ENCODE measurements at regions not wholly inside any gene's neighbourhood (a gene's known extent, or its start where the extent isn't known, plus 50 kb on each side); places are given as distances from the start of the nearest gene placed in this dataset.

DNA sequence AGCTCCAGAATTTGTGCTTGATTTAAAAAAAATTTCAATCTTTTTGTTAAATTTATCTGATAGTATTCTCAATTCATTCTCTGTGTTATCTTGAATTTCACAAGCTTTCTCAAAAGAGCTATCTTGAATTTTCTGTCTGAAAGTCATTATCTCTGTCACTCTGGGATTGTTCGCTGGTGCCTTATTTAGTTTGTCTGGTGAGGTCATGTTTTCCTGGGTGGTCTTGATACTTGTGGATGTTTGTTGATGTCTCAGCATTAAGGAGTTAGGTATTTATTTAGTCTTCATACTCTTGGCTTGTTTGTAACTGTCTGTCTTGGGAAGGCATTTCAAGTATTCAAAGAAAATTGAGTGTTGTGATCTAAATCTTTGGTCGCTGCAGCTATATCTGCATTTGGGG, 106.3 kb downstream of the TNFSF13B start:
- Histone ChIP-seq H3K4me2 (ENCODE audit: control insufficient read depth, extremely low read depth, insufficient read depth, low read depth, low read length) (no peak overlapping the region), H3K79me2 (ENCODE audit: control insufficient read depth, insufficient read depth, low read length) (no peaks in the 10 kb centered on the region), H4K20me1 (ENCODE audit: control insufficient read depth, extremely low read depth, insufficient read depth, low read length) (no peaks in the 10 kb centered on the region), H3K9ac (ENCODE audit: control insufficient read depth, extremely low read depth, insufficient read depth, low read length) (no peak overlapping the region), H3K27me3 (ENCODE audit: control insufficient read depth, extremely low read depth, insufficient read depth, low read length) (no peaks in the 10 kb centered on the region), H3K36me3 (ENCODE audit: control insufficient read depth in 2 of 2, extremely low read depth in 1 of 2, insufficient read depth in 2 of 2, low read length in 2 of 2) (no peaks in the 10 kb centered on the region), H3K9me1 (ENCODE audit: control insufficient read depth, extremely low read depth, insufficient read depth, low read length) (no peaks in the 10 kb centered on the region), H2AFZ (ENCODE audit: control insufficient read depth, low read length) (no peak overlapping the region), H3K27ac (ENCODE audit: control insufficient read depth, insufficient read depth, low read length) (no peak overlapping the region), H3K9me3 (ENCODE audit: control insufficient read depth, low read depth, low read length) (peaks cover 2% of the 10 kb centered on the region), H3K4me3 (ENCODE audit: control insufficient read depth in 2 of 3, extremely low read depth in 1 of 3, insufficient read depth in 2 of 3, low read depth in 1 of 3, low read length in 3 of 3) (no peak overlapping the region), H3K4me1 (ENCODE audit: control insufficient read depth, extremely low read depth, insufficient read depth, low read length) (no peaks in the 10 kb centered on the region)
- FAIRE-seq (no peak), DNase-seq (ENCODE audit: low read depth, low spot score) (no peak)
- dilution Hi-C loops (cut with MboI; ENCODE audit: extremely low pct_ligation_motif_present, low sequenced_read_pairs): no loop called here
- TF ChIP-seq, protein P1, sequence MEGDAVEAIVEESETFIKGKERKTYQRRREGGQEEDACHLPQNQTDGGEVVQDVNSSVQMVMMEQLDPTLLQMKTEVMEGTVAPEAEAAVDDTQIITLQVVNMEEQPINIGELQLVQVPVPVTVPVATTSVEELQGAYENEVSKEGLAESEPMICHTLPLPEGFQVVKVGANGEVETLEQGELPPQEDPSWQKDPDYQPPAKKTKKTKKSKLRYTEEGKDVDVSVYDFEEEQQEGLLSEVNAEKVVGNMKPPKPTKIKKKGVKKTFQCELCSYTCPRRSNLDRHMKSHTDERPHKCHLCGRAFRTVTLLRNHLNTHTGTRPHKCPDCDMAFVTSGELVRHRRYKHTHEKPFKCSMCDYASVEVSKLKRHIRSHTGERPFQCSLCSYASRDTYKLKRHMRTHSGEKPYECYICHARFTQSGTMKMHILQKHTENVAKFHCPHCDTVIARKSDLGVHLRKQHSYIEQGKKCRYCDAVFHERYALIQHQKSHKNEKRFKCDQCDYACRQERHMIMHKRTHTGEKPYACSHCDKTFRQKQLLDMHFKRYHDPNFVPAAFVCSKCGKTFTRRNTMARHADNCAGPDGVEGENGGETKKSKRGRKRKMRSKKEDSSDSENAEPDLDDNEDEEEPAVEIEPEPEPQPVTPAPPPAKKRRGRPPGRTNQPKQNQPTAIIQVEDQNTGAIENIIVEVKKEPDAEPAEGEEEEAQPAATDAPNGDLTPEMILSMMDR (optimal IDR thresholded peaks at IDR 0.05 in 1 of 3, IDR thresholded peaks at IDR 0.05 in 1 of 3, conservative IDR thresholded peaks at IDR 0.05 in 1 of 3; ENCODE audit: extremely low read depth in 1 of 3, insufficient read depth in 2 of 3, low read length in 3 of 3): no peak
- TF ChIP-seq EZH2 (IDR thresholded peaks at IDR 0.05; ENCODE audit: low read length): no peak

DNA sequence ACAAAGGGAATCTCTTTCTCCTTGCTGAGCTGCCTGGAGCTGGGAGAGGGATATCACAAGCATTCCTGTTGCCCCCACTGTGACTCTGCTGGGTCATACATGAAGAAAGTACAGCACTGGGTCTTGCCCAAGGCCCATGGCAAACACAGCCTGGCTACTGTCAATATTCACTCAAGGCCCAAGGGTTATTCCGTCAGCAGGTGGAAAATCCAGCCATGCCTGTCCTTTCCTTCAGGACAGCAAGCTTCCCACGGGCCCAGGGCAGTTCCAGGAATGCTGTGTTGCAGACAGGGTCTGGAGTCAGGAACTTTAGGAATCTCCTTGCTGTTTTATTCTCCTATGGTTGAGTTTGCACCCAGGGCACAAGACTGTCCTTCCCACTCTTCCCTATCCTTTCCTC, 106.8 kb downstream of the TNFSF13B start:
- dilution Hi-C loops (cut with MboI; ENCODE audit: extremely low pct_ligation_motif_present, low sequenced_read_pairs): no loop called here
- Histone ChIP-seq H3K4me3 (ENCODE audit: control insufficient read depth in 2 of 3, extremely low read depth in 1 of 3, insufficient read depth in 2 of 3, low read depth in 1 of 3, low read length in 3 of 3) (no peak overlapping the region), H4K20me1 (ENCODE audit: control insufficient read depth, extremely low read depth, insufficient read depth, low read length) (no peaks in the 10 kb centered on the region), H3K36me3 (ENCODE audit: control insufficient read depth in 2 of 2, extremely low read depth in 1 of 2, insufficient read depth in 2 of 2, low read length in 2 of 2) (no peaks in the 10 kb centered on the region), H3K27ac (ENCODE audit: control insufficient read depth, insufficient read depth, low read length) (no peak overlapping the region), H3K27me3 (ENCODE audit: control insufficient read depth, extremely low read depth, insufficient read depth, low read length) (no peaks in the 10 kb centered on the region), H3K79me2 (ENCODE audit: control insufficient read depth, insufficient read depth, low read length) (no peaks in the 10 kb centered on the region), H3K9me3 (ENCODE audit: control insufficient read depth, low read depth, low read length) (peaks cover 2% of the 10 kb centered on the region), H3K9me1 (ENCODE audit: control insufficient read depth, extremely low read depth, insufficient read depth, low read length) (no peaks in the 10 kb centered on the region), H2AFZ (ENCODE audit: control insufficient read depth, low read length) (no peak overlapping the region), H3K9ac (ENCODE audit: control insufficient read depth, extremely low read depth, insufficient read depth, low read length) (no peak overlapping the region), H3K4me1 (ENCODE audit: control insufficient read depth, extremely low read depth, insufficient read depth, low read length) (no peaks in the 10 kb centered on the region), H3K4me2 (ENCODE audit: control insufficient read depth, extremely low read depth, insufficient read depth, low read depth, low read length) (no peak overlapping the region)
- TF ChIP-seq, protein P1 (optimal IDR thresholded peaks at IDR 0.05 in 1 of 3, IDR thresholded peaks at IDR 0.05 in 1 of 3, conservative IDR thresholded peaks at IDR 0.05 in 1 of 3; ENCODE audit: extremely low read depth in 1 of 3, insufficient read depth in 2 of 3, low read length in 3 of 3): no peak
- no peak for TF ChIP-seq EZH2 (IDR thresholded peaks at IDR 0.05; ENCODE audit: low read length)
- no peak for DNase-seq (ENCODE audit: low read depth, low spot score)
- FAIRE-seq: no peak

Measured in keratinocyte (primary cell).